Right cardiac atrium (tissue), 5 donors: ENCODE measurements at regions not wholly inside any gene's neighbourhood (a gene's known extent, or its start where the extent isn't known, plus 50 kb on each side); places are given as distances from the start of the nearest gene placed in this dataset.
A peak's percentile ranks its signal among the peaks of the same experiment; 100 is the strongest.
"Not testable (repeated sequence)": the region's sequence is repeated elsewhere in the genome, so short reads cannot be mapped to it uniquely, and the experiment has no call there.

Experiments used
- ATAC-seq, 2 donors: fragments of 200-7000 bp; cut with Tn5 transposase; one replicate each; pipeline versions ENCODE4 v1.8.0 to v1.9.1; 2020; ENCODE audit warnings: moderate library complexity in 2 of 2, mild to moderate bottlenecking in 1 of 2
- DNase-seq, 3 donors: peaks; one replicate each; pipeline ENCODE4 v3.0.0-alpha.2; 2020
- H3K27ac ChIP-seq: one replicate; pipeline ENCODE4 v1.5.1; 2013; ENCODE audit warnings: mild to moderate bottlenecking, low read length, control low read depth, moderate library complexity
- H3K27me3 ChIP-seq: one replicate; pipeline ENCODE4 v1.6.1; 2013; ENCODE audit not compliant: control insufficient read depth, insufficient read depth
- H3K4me1 ChIP-seq: one replicate; pipeline ENCODE4 v1.6.1; 2013; ENCODE audit warnings: low read length; ENCODE audit not compliant: control insufficient read depth, insufficient read depth
- H3K4me3 ChIP-seq: one replicate; pipeline ENCODE4 v1.5.1; 2013; ENCODE audit warnings: low read length, control low read depth
- H3K9me3 ChIP-seq: one replicate; pipeline ENCODE4 v1.6.1; 2013; ENCODE audit warnings: low read length; ENCODE audit not compliant: control insufficient read depth
- WGBS: extraction: QIAGEN DNeasy Blood & Tissue Kit; methylation state at CpG from one replicate; pipeline ENCODE4 v1.1.7; 2013; 5-methylcytosine and 5-hydroxymethylcytosine counted together
- intact Hi-C, 4 donors: fragments of 100-400 bp; cut with DNase I; formaldehyde crosslinking; loops; one replicate each; pipeline versions ENCODE4 v1.11.0 to v1.14.0; 2022 to 2023
- donor health status: healthy with polysubstance abuse.
- donor health status: DM: no; HTN: yes; CAD: no.
- donor health status: DM: no; HTN: no; CAD: no.
- donor health status: DM: no; HTN: yes; CAD: no; lungs with severe emphysema.
- donor health status: DM: yes; HTN: yes; CAD: no.

DNA sequence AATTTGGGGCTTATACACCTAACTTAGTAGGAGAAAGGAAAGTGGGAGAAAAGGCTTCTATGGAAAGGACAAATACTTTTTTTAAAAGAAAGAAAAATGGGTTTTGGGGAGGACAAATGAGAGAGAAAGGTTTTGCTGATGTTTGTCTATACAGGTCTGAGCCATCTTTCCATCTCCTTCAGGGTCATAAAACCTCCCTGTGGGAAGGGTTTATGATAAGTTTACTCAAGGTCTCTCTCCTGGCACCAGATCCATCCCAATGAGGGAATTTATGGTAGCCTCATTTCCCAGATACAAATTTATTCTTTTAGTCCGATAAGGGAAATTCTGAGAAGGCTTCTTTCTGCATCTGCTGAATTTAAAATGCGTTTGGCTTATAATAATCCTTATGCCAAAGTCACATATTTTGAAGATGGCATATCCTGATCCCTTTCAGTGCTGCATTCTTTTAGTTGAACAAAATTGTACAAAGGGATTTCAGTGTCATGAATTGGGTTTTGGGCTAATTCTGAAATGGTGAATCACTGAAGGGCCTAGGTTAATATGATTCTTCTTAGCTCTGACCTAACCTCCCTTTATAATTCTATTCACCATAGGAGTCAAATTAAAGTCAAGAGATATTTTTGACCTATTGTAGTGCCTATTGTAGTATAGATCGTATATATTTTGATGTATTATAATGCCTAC, 173.5 kb upstream of the DYRK2 start:
- Histone ChIP-seq H3K27me3 (no peaks in the 10 kb centered on the region), H3K4me3 (no peak overlapping the region), H3K27ac (no peak overlapping the region), H3K4me1 (peaks cover 4% of the 10 kb centered on the region), H3K9me3 (no peaks in the 10 kb centered on the region)
- DNase-seq (no peak), ATAC-seq (no peak)
- WGBS: 90% methylated on average over 3 of the region's 3 CpGs
- intact Hi-C loops: loop anchor here in 1 of 4 donors (10.0 kb wide), 1 partner anchor 60 kb away; no protein-coding TSS in a partner anchor

DNA sequence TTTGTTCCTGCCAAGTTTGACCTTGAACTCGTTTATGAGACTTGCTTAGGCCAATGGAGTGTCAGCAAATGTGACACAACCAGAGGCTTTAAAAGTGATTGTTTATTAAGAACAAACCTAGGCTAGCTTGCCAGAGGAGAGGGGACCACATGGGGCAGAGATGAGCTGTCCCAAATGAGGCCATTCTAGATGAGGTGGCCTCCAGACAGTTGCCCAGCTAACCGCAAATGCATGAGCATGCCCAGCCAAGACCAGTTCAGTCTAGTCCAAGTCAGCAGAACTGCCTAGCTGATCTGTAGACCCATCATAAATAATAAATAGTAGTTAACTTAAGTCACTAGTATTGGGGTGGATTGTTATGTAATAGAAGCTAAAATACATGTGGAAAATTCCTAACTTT, 172.8 kb upstream of the DYRK2 start:
- DNase-seq (no peak), ATAC-seq (no peak)
- no peak overlapping the region for H3K4me3 ChIP-seq
- WGBS: 73% methylated on average over 2 of the region's 2 CpGs
- intact Hi-C loops: loop anchor here in 1 of 4 donors (10.0 kb wide), 1 partner anchor 59 kb away; no protein-coding TSS in a partner anchor
- H3K9me3 ChIP-seq: no peaks in the 10 kb centered on the region
- peaks cover 4% of the 10 kb centered on the region for H3K4me1 ChIP-seq
- no peaks in the 10 kb centered on the region for H3K27me3 ChIP-seq
- no peak overlapping the region for H3K27ac ChIP-seq

DNA sequence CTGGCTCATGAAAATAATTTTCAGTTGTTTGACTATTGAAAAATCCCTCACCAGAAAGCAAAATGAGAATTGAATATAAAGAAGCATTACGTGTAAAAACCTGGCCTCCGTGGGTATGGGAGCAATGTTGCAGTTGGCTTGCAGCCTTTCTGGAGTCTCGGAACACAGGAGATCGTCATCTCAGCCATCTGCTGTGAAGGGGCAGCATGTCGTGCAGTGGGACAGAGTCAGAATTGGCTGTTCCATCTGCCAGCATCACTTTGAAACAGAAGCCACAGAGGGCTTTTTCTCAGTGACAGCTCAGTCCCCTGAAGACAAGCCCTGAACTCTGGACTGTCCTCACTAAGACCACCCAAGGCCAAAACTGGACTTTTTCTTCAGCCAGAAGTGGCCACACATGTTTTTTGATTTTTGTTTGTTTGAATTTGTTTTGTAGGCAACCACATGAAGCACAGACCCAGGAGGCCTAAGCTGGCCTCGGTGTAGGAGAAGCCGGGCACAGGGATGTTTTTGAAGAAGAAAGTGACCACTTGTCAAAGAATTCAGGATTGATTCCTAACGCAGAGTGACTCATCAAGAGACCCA, 170.8 kb upstream of the DYRK2 start:
- ATAC-seq (no peak), DNase-seq (no peak)
- intact Hi-C loops: loop anchor here in 1 of 4 donors (10.0 kb wide), 1 partner anchor 57 kb away; no protein-coding TSS in a partner anchor
- Histone ChIP-seq H3K27ac (no peak overlapping the region), H3K27me3 (no peaks in the 10 kb centered on the region), H3K9me3 (no peaks in the 10 kb centered on the region), H3K4me1 (no peaks in the 10 kb centered on the region), H3K4me3 (no peak overlapping the region)
- WGBS: 67% methylated on average over 8 of the region's 8 CpGs

DNA sequence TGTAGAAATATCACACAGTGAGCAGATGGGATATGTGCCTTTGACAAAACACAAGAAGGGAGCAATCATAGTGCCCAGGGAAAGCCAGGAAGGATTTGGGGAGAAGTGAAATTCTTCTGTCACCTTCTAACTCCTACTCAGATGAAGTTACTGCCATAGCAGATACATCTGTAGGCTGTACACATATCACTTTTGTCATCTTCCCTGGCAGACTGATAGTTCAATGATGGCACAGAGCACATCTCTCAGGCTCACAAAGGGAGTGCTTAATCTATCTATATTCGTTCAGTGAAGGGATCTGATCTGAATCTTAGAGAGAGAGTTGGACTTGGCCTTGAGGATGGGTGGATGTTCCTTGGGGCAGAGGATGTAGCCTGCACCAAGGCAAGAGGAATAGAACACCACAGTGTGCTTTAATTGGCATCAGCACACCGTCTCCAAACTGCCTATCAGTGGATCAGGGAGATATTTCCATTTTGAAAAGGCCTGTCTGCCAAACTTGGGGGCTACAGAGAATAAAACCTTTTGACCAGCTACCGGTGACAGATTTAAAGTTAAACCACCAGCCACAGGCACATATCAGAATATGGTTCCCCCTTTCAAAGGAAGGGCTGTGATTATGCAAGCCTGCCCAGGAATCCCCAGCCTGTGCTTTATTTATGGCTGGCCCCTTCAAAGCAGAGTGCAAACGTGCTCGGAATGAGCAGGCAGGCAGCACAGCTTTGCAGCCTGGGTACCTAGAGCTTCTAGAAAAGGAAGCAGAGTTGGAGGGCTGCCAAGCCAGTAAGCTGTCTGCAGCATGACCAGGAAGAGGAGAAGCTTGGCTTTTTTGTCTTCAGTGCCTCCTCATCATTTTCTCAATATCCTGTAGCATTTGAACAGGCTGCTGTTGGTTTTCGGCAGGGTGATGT, 165.5 kb upstream of the DYRK2 start:
- Histone ChIP-seq H3K4me1 (no peaks in the 10 kb centered on the region), H3K27ac (no peak overlapping the region), H3K9me3 (no peaks in the 10 kb centered on the region), H3K27me3 (no peaks in the 10 kb centered on the region), H3K4me3 (no peak overlapping the region)
- peak; percentile 68 to 82 for ATAC-seq
- WGBS: 32% methylated on average over 6 of the region's 6 CpGs
- DNase-seq: peak; percentile 71 to 90 (median 76)
- intact Hi-C loops: no loop called here

GRCh38 chr12:67483871-67484554, 164.5 kb upstream of the DYRK2 start:
- ATAC-seq: peak in 1 of 2 donors; percentile 36
- no peaks in the 10 kb centered on the region for H3K27me3 ChIP-seq
- no peak for DNase-seq
- no peak overlapping the region for H3K27ac ChIP-seq
- intact Hi-C loops: no loop called here
- H3K9me3 ChIP-seq: peaks cover 6% of the 10 kb centered on the region
- no peak overlapping the region for H3K4me3 ChIP-seq
- H3K4me1 ChIP-seq: no peaks in the 10 kb centered on the region
- 47% methylated on average over 3 of the region's 3 CpGs for whole genome bisulfite sequencing

GRCh38 chr12:67484791-67485480, 163.6 kb upstream of the DYRK2 start:
- 88% methylated on average over 4 of the region's 4 CpGs for WGBS
- ATAC-seq: no peak
- H3K4me1 ChIP-seq: no peaks in the 10 kb centered on the region
- H3K9me3 ChIP-seq: peaks cover 6% of the 10 kb centered on the region
- H3K27me3 ChIP-seq: no peaks in the 10 kb centered on the region
- no peak overlapping the region for H3K27ac ChIP-seq
- no peak overlapping the region for H3K4me3 ChIP-seq
- no peak for DNase-seq
- intact Hi-C loops: no loop called here

DNA sequence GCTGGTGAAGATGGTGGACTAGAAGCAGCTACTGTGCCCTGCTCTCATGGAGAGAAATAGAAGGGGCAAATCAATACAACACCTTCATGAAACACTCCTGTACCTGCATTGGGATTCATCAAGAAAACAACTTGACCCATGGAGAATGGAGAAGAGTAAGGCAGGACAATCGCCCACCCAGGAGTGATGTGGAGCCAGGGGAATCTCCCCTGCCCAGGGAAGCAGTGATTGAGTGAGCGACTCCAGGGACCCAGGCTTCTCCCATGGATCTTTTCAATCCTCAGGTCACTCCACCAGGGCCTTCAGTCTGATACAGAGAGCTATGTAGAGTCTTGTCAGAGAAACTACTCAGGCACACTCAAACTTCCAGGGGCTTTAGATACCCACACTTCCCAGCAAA, 161.9 kb upstream of the DYRK2 start:
- no peak overlapping the region for H3K27ac ChIP-seq
- ATAC-seq (no peak), DNase-seq (no peak)
- WGBS: 94% methylated on average over 2 of the region's 2 CpGs
- intact Hi-C loops: no loop called here
- H3K4me3 ChIP-seq: no peak overlapping the region
- H3K9me3 ChIP-seq: peaks cover 6% of the 10 kb centered on the region
- no peaks in the 10 kb centered on the region for H3K27me3 ChIP-seq
- H3K4me1 ChIP-seq: no peaks in the 10 kb centered on the region

DNA sequence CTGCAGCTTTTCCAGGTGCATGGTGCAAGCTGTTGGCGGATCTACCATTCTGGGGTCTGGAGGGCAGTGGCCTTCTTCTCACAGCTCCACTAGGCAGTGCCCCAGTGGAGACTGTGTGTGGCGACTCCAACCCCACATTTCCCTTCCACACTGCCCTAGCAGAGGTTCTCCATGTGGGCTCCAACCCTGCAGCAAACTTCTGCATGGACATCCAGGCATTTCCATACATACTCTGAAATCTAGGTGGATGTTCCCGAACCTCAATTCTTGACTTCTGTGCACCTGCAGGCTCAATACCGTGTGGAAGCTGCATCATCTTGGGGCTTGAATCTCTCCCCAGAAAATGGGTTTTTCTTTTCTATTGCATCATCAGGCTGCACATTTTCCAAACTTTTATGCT, 160.2 kb upstream of the DYRK2 start:
- H3K27ac ChIP-seq, intact Hi-C loops, H3K9me3 ChIP-seq, ATAC-seq, H3K4me1 ChIP-seq, DNase-seq, H3K27me3 ChIP-seq, H3K4me3 ChIP-seq: not testable (repeated sequence)
- 90% methylated on average over 4 of the region's 4 CpGs for WGBS

DNA sequence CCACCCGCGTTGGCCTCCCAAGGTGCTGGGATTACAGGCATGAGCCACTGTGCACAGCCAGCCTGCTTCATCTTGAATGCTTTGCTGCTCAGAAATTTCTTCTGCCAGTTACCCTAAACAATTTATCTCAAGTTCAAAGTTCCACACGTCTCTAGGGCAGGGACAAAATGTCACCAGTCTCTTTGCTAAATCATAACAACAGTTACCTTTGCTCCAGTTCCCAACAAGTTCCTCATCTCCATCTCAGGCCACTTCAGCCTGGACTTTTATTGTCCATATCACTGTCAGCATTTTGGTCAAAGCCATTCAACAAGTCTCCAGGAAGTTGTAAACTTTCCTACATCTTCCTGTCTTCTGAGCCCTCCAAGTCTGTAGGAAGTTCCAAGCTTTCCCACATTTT, 159.5 kb upstream of the DYRK2 start:
- Histone ChIP-seq H3K27me3 (no peaks in the 10 kb centered on the region), H3K4me1 (no peaks in the 10 kb centered on the region), H3K4me3 (no peak overlapping the region), H3K27ac (no peak overlapping the region), H3K9me3 (peaks cover 6% of the 10 kb centered on the region)
- WGBS: 85% methylated on average over 3 of the region's 3 CpGs
- DNase-seq (no peak), ATAC-seq (no peak)
- intact Hi-C loops: no loop called here

GRCh38 chr12:67496581-67496980, 152.0 kb upstream of the DYRK2 start:
- intact Hi-C loops: no loop called here

More at GRCh38 chr12:67496581-67496980, 152.0 kb upstream of the DYRK2 start:
- Histone ChIP-seq H3K27me3 (no peaks in the 10 kb centered on the region), H3K4me3 (no peak overlapping the region), H3K27ac (no peak overlapping the region), H3K4me1 (no peaks in the 10 kb centered on the region), H3K9me3 (no peaks in the 10 kb centered on the region)
- no peak for ATAC-seq
- DNase-seq: no peak
- 76% methylated on average over 2 of the region's 2 CpGs for WGBS
